ENCODE measurements at regions not wholly inside any gene's neighbourhood (a gene's known extent, or its start where the extent isn't known, plus 50 kb on each side); places are given as distances from the start of the nearest gene placed in this dataset.

DNA sequence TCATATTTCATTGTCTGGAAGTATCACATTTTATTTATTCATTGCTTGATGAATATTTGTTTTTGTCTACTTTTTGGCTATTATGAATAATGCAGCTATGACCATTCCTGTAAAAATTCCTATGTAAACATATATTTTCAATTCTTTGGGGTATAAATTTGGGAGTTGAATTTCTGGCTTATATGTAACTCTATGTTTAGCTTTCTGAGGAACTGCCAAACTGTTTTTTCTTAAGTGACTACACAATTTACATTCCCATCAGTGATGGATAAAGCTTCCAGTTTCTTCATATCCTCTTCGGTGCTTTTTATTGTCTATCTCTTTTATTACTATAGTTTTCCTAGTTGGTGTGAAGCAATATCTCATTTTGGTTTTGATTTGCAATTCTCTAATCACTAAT lies 115.6 kb upstream of the CXCL12 start:
- TF ChIP-seq EZH2 (IDR thresholded peaks at IDR 0.05) (no peak), EZH2phosphoT487 (IDR thresholded peaks at IDR 0.05) (no peak)
- TF ChIP-seq, protein P1, sequence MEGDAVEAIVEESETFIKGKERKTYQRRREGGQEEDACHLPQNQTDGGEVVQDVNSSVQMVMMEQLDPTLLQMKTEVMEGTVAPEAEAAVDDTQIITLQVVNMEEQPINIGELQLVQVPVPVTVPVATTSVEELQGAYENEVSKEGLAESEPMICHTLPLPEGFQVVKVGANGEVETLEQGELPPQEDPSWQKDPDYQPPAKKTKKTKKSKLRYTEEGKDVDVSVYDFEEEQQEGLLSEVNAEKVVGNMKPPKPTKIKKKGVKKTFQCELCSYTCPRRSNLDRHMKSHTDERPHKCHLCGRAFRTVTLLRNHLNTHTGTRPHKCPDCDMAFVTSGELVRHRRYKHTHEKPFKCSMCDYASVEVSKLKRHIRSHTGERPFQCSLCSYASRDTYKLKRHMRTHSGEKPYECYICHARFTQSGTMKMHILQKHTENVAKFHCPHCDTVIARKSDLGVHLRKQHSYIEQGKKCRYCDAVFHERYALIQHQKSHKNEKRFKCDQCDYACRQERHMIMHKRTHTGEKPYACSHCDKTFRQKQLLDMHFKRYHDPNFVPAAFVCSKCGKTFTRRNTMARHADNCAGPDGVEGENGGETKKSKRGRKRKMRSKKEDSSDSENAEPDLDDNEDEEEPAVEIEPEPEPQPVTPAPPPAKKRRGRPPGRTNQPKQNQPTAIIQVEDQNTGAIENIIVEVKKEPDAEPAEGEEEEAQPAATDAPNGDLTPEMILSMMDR (IDR thresholded peaks at IDR 0.05): no peak
- Histone ChIP-seq H3K4me2 (no peak overlapping the region), H3K4me3 (no peak overlapping the region), H3K79me2 (ENCODE audit: low read depth) (no peaks in the 10 kb centered on the region), H3K9me3 (ENCODE audit: low read depth) (peaks cover 3% of the 10 kb centered on the region), H2AFZ (replicated peaks) (no peak overlapping the region), H3K4me1 (no peaks in the 10 kb centered on the region), H3K27me3 (no peaks in the 10 kb centered on the region), H3K27ac (no peak overlapping the region), H3K36me3 (peaks cover 2% of the 10 kb centered on the region), H3K9ac (no peak overlapping the region), H4K20me1 (ENCODE audit: low read depth) (no peaks in the 10 kb centered on the region), H3F3A (ENCODE audit: low read depth) (no peaks in the 10 kb centered on the region)
- H3K4me1 Mint-ChIP-seq: no peaks in the 10 kb centered on the region
- no peak for DNase-seq (ENCODE audit: low spot score)
- no peak overlapping the region for H3K27ac Mint-ChIP-seq
- peaks cover 2% of the 10 kb centered on the region for H3K9me3 Mint-ChIP-seq
- no peaks in the 10 kb centered on the region for H3K36me3 Mint-ChIP-seq
- H3K27me3 Mint-ChIP-seq (ENCODE audit: insufficient read depth, low read depth): no peaks in the 10 kb centered on the region
- H3K4me3 Mint-ChIP-seq: no peak overlapping the region

DNA sequence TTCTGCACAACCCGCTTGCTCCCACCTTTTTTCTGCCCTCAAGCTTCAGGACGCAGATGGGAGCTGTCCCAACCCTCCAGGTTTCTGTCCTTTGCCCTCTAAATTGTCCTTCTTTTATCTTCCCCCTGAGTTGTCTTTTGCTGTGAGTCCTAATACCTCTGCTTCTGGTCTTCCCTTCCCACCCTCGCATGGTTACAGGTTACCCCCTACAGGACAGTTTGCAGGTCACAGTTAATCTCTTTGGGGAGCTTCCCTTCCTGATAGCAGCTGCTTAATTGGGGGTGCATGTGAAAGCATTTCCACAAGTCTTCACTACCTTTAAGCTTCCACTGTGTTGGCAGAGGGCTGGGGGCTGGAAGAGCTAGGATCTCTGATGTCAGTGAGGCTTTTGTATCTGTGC lies 121.5 kb upstream of the CXCL12 start:
- Mint-ChIP-seq H3K27me3 (ENCODE audit: insufficient read depth, low read depth) (peaks cover 5% of the 10 kb centered on the region), H3K4me3 (no peak overlapping the region), H3K4me1 (no peaks in the 10 kb centered on the region), H3K27ac (no peak overlapping the region), H3K36me3 (no peaks in the 10 kb centered on the region), H3K9me3 (peaks cover 3% of the 10 kb centered on the region)
- Histone ChIP-seq H2AFZ (replicated peaks) (no peak overlapping the region), H3K79me2 (ENCODE audit: low read depth) (no peaks in the 10 kb centered on the region), H3K36me3 (no peaks in the 10 kb centered on the region), H3K9me3 (ENCODE audit: low read depth) (peaks cover 3% of the 10 kb centered on the region), H3K4me2 (no peak overlapping the region), H3F3A (ENCODE audit: low read depth) (no peaks in the 10 kb centered on the region), H3K4me3 (no peak overlapping the region), H3K9ac (no peak overlapping the region), H3K27me3 (no peaks in the 10 kb centered on the region), H4K20me1 (ENCODE audit: low read depth) (no peaks in the 10 kb centered on the region), H3K27ac (no peak overlapping the region), H3K4me1 (no peaks in the 10 kb centered on the region)
- no peak for DNase-seq (ENCODE audit: low spot score)
- TF ChIP-seq, protein P1 (IDR thresholded peaks at IDR 0.05): no peak
- TF ChIP-seq EZH2 (IDR thresholded peaks at IDR 0.05) (no peak), EZH2phosphoT487 (IDR thresholded peaks at IDR 0.05) (no peak)

DNA sequence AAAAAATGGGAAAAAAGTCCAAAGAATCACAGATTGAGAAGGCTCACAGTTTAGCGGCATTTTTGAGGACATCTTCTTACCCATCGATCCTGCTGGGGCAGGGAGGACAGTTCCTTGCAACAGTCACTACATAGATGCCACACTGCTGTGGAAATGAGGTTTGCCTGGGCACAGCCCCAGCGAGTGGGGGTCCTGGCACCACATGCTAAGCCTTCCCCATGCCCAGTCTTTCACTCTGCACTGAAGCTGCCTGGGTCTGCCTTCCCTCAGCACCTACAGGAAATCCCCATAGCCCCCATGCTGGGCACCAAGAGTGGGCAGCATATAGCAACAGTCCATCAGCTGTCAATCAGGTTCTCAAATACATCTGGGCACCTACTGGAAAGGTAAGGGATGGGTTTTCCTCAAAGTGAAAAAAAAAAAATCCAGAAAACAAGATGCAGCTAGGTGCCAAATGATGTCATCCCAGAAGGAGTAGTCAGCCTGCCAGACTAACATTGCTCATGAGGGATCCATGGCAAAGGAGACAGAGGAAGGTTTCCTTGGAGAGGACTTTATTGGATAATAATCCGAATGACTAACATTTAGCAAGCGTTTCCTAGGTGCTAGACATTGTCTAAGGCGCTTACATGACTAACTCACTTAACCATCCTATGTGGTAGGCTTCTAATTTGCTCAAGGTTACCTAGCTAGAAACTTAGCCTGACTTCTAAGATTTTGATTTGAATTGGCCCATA lies 125.7 kb upstream of the CXCL12 start:
- no peaks in the 10 kb centered on the region for H3K27me3 ChIP-seq
- H4K20me1 ChIP-seq (ENCODE audit: low read depth): no peaks in the 10 kb centered on the region
- H2AFZ ChIP-seq (replicated peaks): no peak overlapping the region
- no peak overlapping the region for H3K4me3 Mint-ChIP-seq
- H3K4me1 Mint-ChIP-seq: no peaks in the 10 kb centered on the region
- no peak overlapping the region for H3K27ac ChIP-seq
- peaks cover 3% of the 10 kb centered on the region for H3K9me3 Mint-ChIP-seq
- H3K27me3 Mint-ChIP-seq (ENCODE audit: insufficient read depth, low read depth): peaks cover 9% of the 10 kb centered on the region
- no peak overlapping the region for H3K27ac Mint-ChIP-seq
- TF ChIP-seq, protein P1 (IDR thresholded peaks at IDR 0.05): no peak
- TF ChIP-seq EZH2phosphoT487 (IDR thresholded peaks at IDR 0.05) (no peak), EZH2 (IDR thresholded peaks at IDR 0.05) (no peak)
- no peaks in the 10 kb centered on the region for H3F3A ChIP-seq (ENCODE audit: low read depth)
- no peaks in the 10 kb centered on the region for H3K9me3 ChIP-seq (ENCODE audit: low read depth)
- no peaks in the 10 kb centered on the region for H3K4me1 ChIP-seq
- H3K4me3 ChIP-seq: no peak overlapping the region
- no peaks in the 10 kb centered on the region for H3K36me3 Mint-ChIP-seq
- no peaks in the 10 kb centered on the region for H3K79me2 ChIP-seq (ENCODE audit: low read depth)
- no peak overlapping the region for H3K4me2 ChIP-seq
- H3K9ac ChIP-seq: no peak overlapping the region
- no peaks in the 10 kb centered on the region for H3K36me3 ChIP-seq
- DNase-seq (ENCODE audit: low spot score): no peak
